ENCODE measurements at regions not wholly inside any gene's neighbourhood (a gene's known extent, or its start where the extent isn't known, plus 50 kb on each side); places are given as distances from the start of the nearest gene placed in this dataset.

GRCh38 chr10:84076540-84077195, 62.6 kb upstream of the GHITM start:
- no peak for DNase-seq

DNA sequence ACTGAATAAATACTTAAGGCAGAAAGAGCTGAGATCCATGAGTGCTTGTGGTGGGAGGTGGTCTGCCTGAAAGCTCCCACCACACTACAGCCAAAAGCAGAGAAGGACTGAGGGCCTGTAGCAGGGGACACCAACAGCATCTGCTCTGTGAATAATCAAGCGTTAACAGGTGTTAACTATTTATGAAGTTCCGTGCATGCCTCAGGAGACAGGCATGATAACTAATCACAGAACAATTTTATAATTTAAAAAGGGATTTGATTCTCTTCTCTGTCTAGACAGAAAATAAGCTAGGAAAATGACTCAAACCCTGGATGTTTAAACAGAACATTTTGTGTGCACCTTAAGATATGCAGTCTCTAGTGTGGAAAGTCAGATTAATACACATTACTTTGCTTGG, 61.5 kb upstream of the GHITM start:
- no peak for DNase-seq

GRCh38 chr10:84078771-84079170, 60.5 kb upstream of the GHITM start:
- no peak for DNase-seq

GRCh38 chr10:84084342-84084741, 55.0 kb upstream of the GHITM start:
- DNase-seq: no peak

GRCh38 chr10:84087202-84087601, 52.1 kb upstream of the GHITM start:
- no peak for DNase-seq

DNA sequence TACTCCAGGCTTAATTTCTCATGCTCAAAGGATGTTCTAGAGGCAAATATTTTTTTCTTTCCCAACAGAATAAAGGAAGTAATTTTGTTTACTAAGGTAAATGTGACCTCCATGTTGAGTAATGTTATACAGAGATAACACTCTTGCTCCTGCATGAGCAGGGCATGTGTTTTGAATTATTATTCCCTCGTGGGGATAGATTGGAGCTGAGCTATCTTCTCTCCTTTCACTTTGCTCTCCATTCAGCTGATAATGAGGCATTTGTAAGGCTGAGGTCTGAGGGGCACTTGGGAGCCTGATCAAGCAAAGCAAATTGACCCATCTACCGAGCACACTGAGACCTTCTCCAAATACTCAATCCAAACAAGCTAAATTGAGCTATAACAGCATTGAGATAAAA, 50.7 kb upstream of the GHITM start:
- no peak for DNase-seq

- no peak for DNase-seq
These were observed 50.1 kb upstream of the GHITM start for GRCh38 chr10:84089162-84089561.
